IMR-90 (cell line): ENCODE measurements at regions not wholly inside any gene's neighbourhood (a gene's known extent, or its start where the extent isn't known, plus 50 kb on each side); places are given as distances from the start of the nearest gene placed in this dataset.

Experiments
- ATAC-seq: fragments of 200-7000 bp; cut with Tn5 transposase; 2 replicates; pipeline ENCODE4 v1.9.1; 2020; ENCODE audit warnings: low read depth, mild to moderate bottlenecking, moderate library complexity
- BruUV-seq: library from RNA; stranded (reverse); fragments of 400-500 nt; replicated peaks from 2 replicates; lab custom pipeline; 2021; lab: Mats Ljungman, UMichigan
- CTCF ChIA-PET: fragments of 300-600 bp; formaldehyde crosslinking; extraction: SDS; loops from one replicate; lab custom pipeline; 2021; ENCODE audit warnings: antibody characterized with exemption; lab: Yijun Ruan, JAX
- POLR2A ChIA-PET: fragments of 300-600 bp; sonication (Branson Sonifier 250); formaldehyde crosslinking; loops from one replicate; lab custom pipeline; 2022; ENCODE audit warnings: antibody characterized with exemption; ENCODE audit not compliant: unreplicated experiment; lab: Charles Lee
- DNase-seq: peaks from one replicate; pipeline ENCODE4 v3.0.0; 2013
- H2AFZ ChIP-seq: replicated peaks from 2 replicates; pipeline ENCODE3; 2013; ENCODE audit warnings: low read length, mild to moderate bottlenecking; ENCODE audit not compliant: poor library complexity
- H2AK5ac ChIP-seq: 2 replicates; pipeline ENCODE4 v1.6.1; 2013; ENCODE audit warnings: low read depth, low read length, inconsistent platforms
- H2AK9ac ChIP-seq: replicated peaks from 2 replicates; pipeline ENCODE3; 2013; ENCODE audit warnings: mild to moderate bottlenecking, low read depth, low read length, moderate library complexity; ENCODE audit not compliant: poor library complexity
- H2BK120ac ChIP-seq: 2 replicates; pipeline ENCODE4 v1.6.1; 2013; ENCODE audit warnings: low read depth, low read length, inconsistent platforms
- H2BK15ac ChIP-seq: 3 replicates; pipeline ENCODE4 v1.6.1; 2013; ENCODE audit warnings: low read depth, low read length, inconsistent platforms
- H2BK20ac ChIP-seq: 2 replicates; pipeline ENCODE4 v1.6.1; 2013; ENCODE audit warnings: low read depth, mild to moderate bottlenecking, inconsistent platforms, low read length, moderate library complexity
- H2BK5ac ChIP-seq: 2 replicates; pipeline ENCODE4 v1.6.1; 2013; ENCODE audit warnings: mild to moderate bottlenecking, low read depth, low read length, inconsistent platforms; ENCODE audit not compliant: poor library complexity, severe bottlenecking
- H3K14ac ChIP-seq: replicated peaks from 2 replicates; pipeline ENCODE4 v1.6.1; 2013; ENCODE audit warnings: low read depth, low read length, inconsistent platforms
- H3K18ac ChIP-seq: 2 replicates; pipeline ENCODE4 v1.6.1; 2013; ENCODE audit warnings: low read depth, low read length, control low read depth
- H3K23ac ChIP-seq: 2 replicates; pipeline ENCODE4 v1.6.1; 2013; ENCODE audit warnings: low read depth, low read length, inconsistent platforms
- H3K27ac ChIP-seq: 2 replicates; pipeline ENCODE4 v1.5.1; 2013; ENCODE audit warnings: mild to moderate bottlenecking, control low read depth, low read length; ENCODE audit not compliant: insufficient read depth
- H3K27me3 ChIP-seq: 2 replicates; pipeline ENCODE4 v1.6.1; 2013; ENCODE audit warnings: low read length; ENCODE audit not compliant: control insufficient read depth, insufficient read depth
- H3K36me3 ChIP-seq: 2 replicates; pipeline ENCODE4 v1.6.1; 2013; ENCODE audit warnings: low read length, mixed read lengths; ENCODE audit not compliant: control insufficient read depth, insufficient read depth
- H3K4ac ChIP-seq: 2 replicates; pipeline ENCODE4 v1.6.1; 2013; ENCODE audit warnings: low read depth, low read length, inconsistent platforms
- H3K4me1 ChIP-seq: 2 replicates; pipeline ENCODE4 v1.6.1; 2013; ENCODE audit warnings: low read length, mixed read lengths; ENCODE audit not compliant: control insufficient read depth, insufficient read depth
- H3K4me2 ChIP-seq: 2 replicates; pipeline ENCODE4 v1.6.1; 2013; ENCODE audit warnings: low read depth, mild to moderate bottlenecking, control low read depth, low read length, moderate library complexity
- H3K4me3 ChIP-seq: 2 replicates; pipeline ENCODE4 v1.5.1; 2013; ENCODE audit warnings: low read depth, mild to moderate bottlenecking, control low read depth, low read length, moderate library complexity; ENCODE audit not compliant: insufficient read depth
- H3K56ac ChIP-seq: 2 replicates; pipeline ENCODE4 v1.6.1; 2013; ENCODE audit warnings: low read length, inconsistent platforms; ENCODE audit not compliant: insufficient read depth; ENCODE audit errors: extremely low read depth
- H3K79me1 ChIP-seq, 2 experiments: 2 replicates each; pipeline ENCODE4 v1.6.1; 2013; ENCODE audit warnings: low read length in 2 of 2, inconsistent platforms in 1 of 2, low read depth in 1 of 2
- H3K9ac ChIP-seq: 2 replicates; pipeline ENCODE4 v1.6.1; 2013; ENCODE audit warnings: low read depth, low read length, control low read depth
- H3K9me1 ChIP-seq: 2 replicates; pipeline ENCODE4 v1.6.1; 2013; ENCODE audit warnings: low read length, inconsistent platforms; ENCODE audit not compliant: insufficient read depth
- H3K9me3 ChIP-seq: 2 replicates; pipeline ENCODE4 v1.6.1; 2013; ENCODE audit warnings: low read length; ENCODE audit not compliant: control insufficient read depth, insufficient read depth
- H4K20me1 ChIP-seq: 2 replicates; pipeline ENCODE4 v1.6.1; 2013; ENCODE audit warnings: low read length, inconsistent platforms; ENCODE audit not compliant: insufficient read depth
- H4K5ac ChIP-seq: 2 replicates; pipeline ENCODE4 v1.6.1; 2013; ENCODE audit warnings: mild to moderate bottlenecking, low read depth, low read length, control low read depth
- H4K8ac ChIP-seq, 2 experiments: 2 replicates each; pipeline ENCODE4 v1.6.1; 2013; ENCODE audit warnings: low read depth in 2 of 2, low read length in 2 of 2, control low read depth in 1 of 2, inconsistent platforms in 1 of 2
- H4K91ac ChIP-seq: 2 replicates; pipeline ENCODE4 v1.6.1; 2013; ENCODE audit warnings: low read depth, low read length, inconsistent platforms; ENCODE audit not compliant: insufficient read depth
- MAFK ChIP-seq: IDR thresholded peaks from 2 replicates; pipeline ENCODE4 v1.6.1; 2012; ENCODE audit warnings: low read depth, low read length, improper control_type of control experiment
- WGBS, 2 experiments: methylation state at CpG; one replicate each; pipeline versions ENCODE4 v1.1.5 to v1.1.7; 2013; ENCODE audit warnings: missing lambda C conversion rate in 2 of 2; ENCODE audit not compliant: insufficient read length in 1 of 2; ENCODE audit errors: extremely low coverage in 2 of 2; 5-methylcytosine and 5-hydroxymethylcytosine counted together
- dilution Hi-C: fragments of 300-500 bp; cut with HindIII; formaldehyde crosslinking; loops from one replicate; pipeline ENCODE4 v1.14.3; 2018; ENCODE audit warnings: low sequenced_read_pairs; ENCODE audit not compliant: unreplicated experiment
- in situ Hi-C: fragments of 300-500 bp; cut with MboI; formaldehyde crosslinking; loops from 3 replicates; pipeline ENCODE4 v1.14.3; 2019; ENCODE audit warnings: low sequenced_read_pairs, inconsistent platforms, mixed read lengths
- intact Hi-C: fragments of 100-400 bp; cut with micrococcal nuclease; formaldehyde crosslinking; loops from 2 replicates; pipeline ENCODE4 v1.10.0; 2022
- TF ChIP-seq, protein P1 (sequence below): conservative IDR thresholded peaks from 2 replicates; pipeline ENCODE4 v1.5.1; 2012; ENCODE audit warnings: mild to moderate bottlenecking, low read depth, low read length, improper control_type of control experiment

GRCh38 chr5:117562647-117563046 lies 988.0 kb upstream of the SEMA6A start:
- in situ Hi-C loops: no loop called here

More at GRCh38 chr5:117562647-117563046, 988.0 kb upstream of the SEMA6A start:
- ChIA-PET POLR2A (no interaction called here), CTCF (no interaction called here)
- Histone ChIP-seq H4K91ac (no peak overlapping the region), H2AFZ (no peak overlapping the region), H2BK120ac (no peak overlapping the region), H4K8ac (no peak overlapping the region), H3K79me1 (no peaks in the 10 kb centered on the region), H3K27me3 (no peaks in the 10 kb centered on the region), H3K4me1 (no peaks in the 10 kb centered on the region), H3K4ac (no peak overlapping the region), H3K27ac (no peak overlapping the region), H3K9ac (no peak overlapping the region), H3K36me3 (no peaks in the 10 kb centered on the region), H2BK20ac (no peak overlapping the region), H3K9me3 (no peaks in the 10 kb centered on the region), H2AK5ac (no peak overlapping the region), H3K18ac (no peak overlapping the region), H3K9me1 (no peaks in the 10 kb centered on the region), H3K23ac (no peak overlapping the region), H2AK9ac (no peak overlapping the region), H3K4me3 (no peak overlapping the region), H3K14ac (no peak overlapping the region), H4K5ac (no peak overlapping the region), H2BK15ac (no peak overlapping the region), H3K56ac (no peak overlapping the region), H3K4me2 (no peak overlapping the region), H2BK5ac (no peak overlapping the region), H4K20me1 (no peaks in the 10 kb centered on the region)
- dilution Hi-C loops: no loop called here
- intact Hi-C loops: no loop called here
- WGBS, 2 experiments: no CpG with 5 or more reads among the region's 1 CpG
- ATAC-seq (no peak), DNase-seq (no peak)
- BruUV-seq: no TSS peak
- TF ChIP-seq, protein P1, sequence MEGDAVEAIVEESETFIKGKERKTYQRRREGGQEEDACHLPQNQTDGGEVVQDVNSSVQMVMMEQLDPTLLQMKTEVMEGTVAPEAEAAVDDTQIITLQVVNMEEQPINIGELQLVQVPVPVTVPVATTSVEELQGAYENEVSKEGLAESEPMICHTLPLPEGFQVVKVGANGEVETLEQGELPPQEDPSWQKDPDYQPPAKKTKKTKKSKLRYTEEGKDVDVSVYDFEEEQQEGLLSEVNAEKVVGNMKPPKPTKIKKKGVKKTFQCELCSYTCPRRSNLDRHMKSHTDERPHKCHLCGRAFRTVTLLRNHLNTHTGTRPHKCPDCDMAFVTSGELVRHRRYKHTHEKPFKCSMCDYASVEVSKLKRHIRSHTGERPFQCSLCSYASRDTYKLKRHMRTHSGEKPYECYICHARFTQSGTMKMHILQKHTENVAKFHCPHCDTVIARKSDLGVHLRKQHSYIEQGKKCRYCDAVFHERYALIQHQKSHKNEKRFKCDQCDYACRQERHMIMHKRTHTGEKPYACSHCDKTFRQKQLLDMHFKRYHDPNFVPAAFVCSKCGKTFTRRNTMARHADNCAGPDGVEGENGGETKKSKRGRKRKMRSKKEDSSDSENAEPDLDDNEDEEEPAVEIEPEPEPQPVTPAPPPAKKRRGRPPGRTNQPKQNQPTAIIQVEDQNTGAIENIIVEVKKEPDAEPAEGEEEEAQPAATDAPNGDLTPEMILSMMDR: no peak
- TF ChIP-seq MAFK: peak; percentile 61; the same call in 1 of the 2 replicates
